ENCODE measurements at regions not wholly inside any gene's neighbourhood (a gene's known extent, or its start where the extent isn't known, plus 50 kb on each side); places are given as distances from the start of the nearest gene placed in this dataset.

DNA sequence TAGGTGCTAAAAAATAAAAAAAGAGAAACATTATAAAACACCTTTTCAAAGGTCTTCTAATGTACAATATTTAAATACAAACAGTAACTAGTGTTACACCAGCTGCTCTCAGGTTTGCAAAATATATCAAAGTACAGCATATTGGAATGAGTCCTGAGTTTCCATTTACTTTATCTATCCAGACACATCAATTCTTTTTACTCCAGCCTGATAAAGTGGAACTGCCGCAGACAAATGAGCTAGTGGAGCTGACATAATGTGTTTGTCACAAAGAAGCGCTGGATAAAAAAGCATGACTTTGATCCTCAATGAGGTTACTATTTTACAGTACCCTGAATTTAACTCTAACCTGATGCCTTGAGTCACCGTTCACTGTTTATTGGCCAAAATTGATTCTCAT is 1243.1 kb downstream of the GATA3 start (continued):
- no peak for TF ChIP-seq BACH1 (IDR thresholded peaks at IDR 0.05; ENCODE audit: borderline replicate concordance)

DNA sequence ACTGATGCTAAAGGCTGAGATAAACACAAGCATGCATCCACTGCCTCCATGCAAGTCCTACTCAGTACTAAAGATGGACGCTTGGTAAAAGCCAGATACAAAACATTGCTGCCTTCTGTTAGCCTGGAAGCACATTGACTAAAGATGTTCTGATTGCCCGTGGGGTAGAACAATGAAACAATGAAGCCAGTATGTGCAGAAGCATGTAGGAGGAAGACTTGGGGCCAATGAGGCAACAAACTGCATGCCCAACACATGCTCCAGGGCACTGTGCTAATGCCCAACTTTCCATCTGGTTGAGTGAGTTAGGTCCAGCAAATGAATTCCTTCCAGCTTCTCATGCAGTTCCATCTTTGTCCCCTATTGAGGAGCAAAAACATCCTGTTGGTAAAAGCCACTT is 1245.5 kb downstream of the GATA3 start:
- no TSS peak for BruUV-seq (replicated peaks)
- H3K4me2 ChIP-seq (ENCODE audit: control insufficient read depth, insufficient read depth), result no peak overlapping the region
- intact Hi-C loops (cut with micrococcal nuclease; ENCODE audit: unreplicated experiment), result loop anchor here (5.0 to 10.0 kb wide), 4 partner anchors 93 to 1545 kb away; partner anchors contain the start of gene GATA3

More for the DNA sequence above, 1245.5 kb downstream of the GATA3 start:
- no peaks in the 10 kb centered on the region for H3K27me3 ChIP-seq (replicated peaks in 1 of 2; ENCODE audit: control insufficient read depth in 2 of 2, insufficient read depth in 2 of 2, low read length in 1 of 2)
- no peaks in the 10 kb centered on the region for H3K9me3 ChIP-seq (replicated peaks; ENCODE audit: control insufficient read depth, insufficient read depth, low read length)
- POLR2A ChIA-PET, result no interaction called here
- H3K36me3 ChIP-seq (ENCODE audit: control insufficient read depth in 2 of 2, insufficient read depth in 2 of 2, low read length in 1 of 2), result no peaks in the 10 kb centered on the region
- 42% methylated on average over 2 of the region's 2 CpGs for WGBS (ENCODE audit: insufficient coverage, insufficient replicate concordance, low lambda C conversion rate, missing lambda C conversion rate)
- H4K20me1 ChIP-seq (ENCODE audit: control insufficient read depth, insufficient read depth), result no peaks in the 10 kb centered on the region
- H3K79me2 ChIP-seq (ENCODE audit: control insufficient read depth, insufficient read depth, low read length), result no peaks in the 10 kb centered on the region
- ATAC-seq (no peak), DNase-seq (ENCODE audit: low read depth, low spot score) (no peak), FAIRE-seq (no peak)
- H2AFZ ChIP-seq (ENCODE audit: control insufficient read depth, low read depth, low read length), result no peak overlapping the region
- no peak for TF ChIP-seq SPI1 (IDR thresholded peaks at IDR 0.05; ENCODE audit: borderline replicate concordance, insufficient read depth, low read depth, low read length)
- TF ChIP-seq FOXK2 (IDR thresholded peaks at IDR 0.05), result no peak
- TF ChIP-seq BMI1 (IDR thresholded peaks at IDR 0.05; ENCODE audit: borderline replicate concordance), result no peak
- TF ChIP-seq SP1 (IDR thresholded peaks at IDR 0.05; ENCODE audit: low read depth, low read length), result no peak
- TF ChIP-seq CBX5 (IDR thresholded peaks at IDR 0.05; ENCODE audit: low read depth), result no peak
- TF ChIP-seq HDGF (IDR thresholded peaks at IDR 0.05), result no peak
- TF ChIP-seq IKZF2 (IDR thresholded peaks at IDR 0.05), result no peak
- no peak for TF ChIP-seq JUNB (IDR thresholded peaks at IDR 0.05)
- no peak for TF ChIP-seq POU2F2 (IDR thresholded peaks at IDR 0.05; ENCODE audit: borderline replicate concordance, low read depth, low read length)
- TF ChIP-seq ZNF24 (IDR thresholded peaks at IDR 0.05), result no peak
- TF ChIP-seq CHD2 (IDR thresholded peaks at IDR 0.05; ENCODE audit: borderline replicate concordance, low read depth, low read length), result no peak
- TF ChIP-seq ZNF622 (IDR thresholded peaks at IDR 0.05), result no peak
- no peak for TF ChIP-seq NFXL1 (IDR thresholded peaks at IDR 0.05; ENCODE audit: borderline replicate concordance)
- TF ChIP-seq MYB (IDR thresholded peaks at IDR 0.05; ENCODE audit: borderline replicate concordance, low read depth, low read length), result no peak
- no peak for TF ChIP-seq ZSCAN29 (IDR thresholded peaks at IDR 0.05)
- no peak for TF ChIP-seq CHD1 (IDR thresholded peaks at IDR 0.05; ENCODE audit: low read depth, low read length)
- H3K27ac ChIP-seq (ENCODE audit: control insufficient read depth, insufficient read depth), result no peak overlapping the region
- H3K4me1 ChIP-seq (ENCODE audit: control insufficient read depth, insufficient read depth, low read length), result peaks cover 3% of the 10 kb centered on the region; the same call in 1 of the 2 replicates
- no peak overlapping the region for H3K4me3 ChIP-seq
- in situ Hi-C loops (cut with MboI), result loop anchor here (5.0 kb wide), 2 partner anchors 1433 to 1773 kb away; no protein-coding TSS in a partner anchor
- RAD21 ChIA-PET (ENCODE audit: unreplicated experiment), result no interaction called here
- no peak overlapping the region for H3K9ac ChIP-seq (ENCODE audit: control insufficient read depth, insufficient read depth, low read length)
- SMC1A ChIA-PET (ENCODE audit: uncharacterized antibody, unreplicated experiment), result no interaction called here
- CTCF ChIA-PET, result interaction anchor here (1.0 kb wide), 1 partner anchor 1775 kb away, joined by 3 read pairs; no protein-coding TSS in a partner anchor
